22Rv1 (cell line): ENCODE measurements at regions not wholly inside any gene's neighbourhood (a gene's known extent, or its start where the extent isn't known, plus 50 kb on each side); places are given as distances from the start of the nearest gene placed in this dataset.
"Not testable (repeated sequence)": the region's sequence is repeated elsewhere in the genome, so short reads cannot be mapped to it uniquely, and the experiment has no call there.

Experiments
- H3K27ac ChIP-seq: fragments of 450-650 bp; 2 replicates; pipeline ENCODE4 v1.5.1; 2017
- ZFX ChIP-seq: fragments of 450-650 bp; IDR thresholded peaks from 2 replicates; pipeline ENCODE4 v1.6.1; 2017; ENCODE audit warnings: antibody characterized with exemption, borderline replicate concordance
- TF ChIP-seq, protein P1 (sequence below): fragments of 450-650 bp; IDR thresholded peaks from 2 replicates; pipeline ENCODE4 v1.5.1; 2017; ENCODE audit warnings: mild to moderate bottlenecking

DNA sequence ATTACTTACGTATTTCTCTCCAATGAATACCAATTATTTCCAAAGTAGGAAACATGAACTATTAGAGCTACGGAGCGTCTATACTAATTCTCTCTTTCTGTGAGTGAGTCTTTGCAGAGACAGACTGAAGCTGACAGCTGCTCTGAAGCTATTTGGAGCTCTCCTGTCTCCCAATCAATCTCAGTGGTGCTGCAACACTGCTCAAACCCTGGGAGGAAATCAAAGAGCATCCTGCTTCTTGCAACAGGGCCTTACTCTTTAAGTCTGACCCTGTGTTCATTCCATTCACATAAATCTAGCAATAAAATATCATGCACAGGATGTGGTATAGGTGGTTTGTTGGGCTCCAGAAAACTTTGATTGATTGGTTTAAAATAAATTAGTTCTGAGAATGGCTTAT lies 685.7 kb upstream of the IGFBP3 start:
- no peak for TF ChIP-seq ZFX
- TF ChIP-seq, protein P1, sequence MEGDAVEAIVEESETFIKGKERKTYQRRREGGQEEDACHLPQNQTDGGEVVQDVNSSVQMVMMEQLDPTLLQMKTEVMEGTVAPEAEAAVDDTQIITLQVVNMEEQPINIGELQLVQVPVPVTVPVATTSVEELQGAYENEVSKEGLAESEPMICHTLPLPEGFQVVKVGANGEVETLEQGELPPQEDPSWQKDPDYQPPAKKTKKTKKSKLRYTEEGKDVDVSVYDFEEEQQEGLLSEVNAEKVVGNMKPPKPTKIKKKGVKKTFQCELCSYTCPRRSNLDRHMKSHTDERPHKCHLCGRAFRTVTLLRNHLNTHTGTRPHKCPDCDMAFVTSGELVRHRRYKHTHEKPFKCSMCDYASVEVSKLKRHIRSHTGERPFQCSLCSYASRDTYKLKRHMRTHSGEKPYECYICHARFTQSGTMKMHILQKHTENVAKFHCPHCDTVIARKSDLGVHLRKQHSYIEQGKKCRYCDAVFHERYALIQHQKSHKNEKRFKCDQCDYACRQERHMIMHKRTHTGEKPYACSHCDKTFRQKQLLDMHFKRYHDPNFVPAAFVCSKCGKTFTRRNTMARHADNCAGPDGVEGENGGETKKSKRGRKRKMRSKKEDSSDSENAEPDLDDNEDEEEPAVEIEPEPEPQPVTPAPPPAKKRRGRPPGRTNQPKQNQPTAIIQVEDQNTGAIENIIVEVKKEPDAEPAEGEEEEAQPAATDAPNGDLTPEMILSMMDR = no peak

DNA sequence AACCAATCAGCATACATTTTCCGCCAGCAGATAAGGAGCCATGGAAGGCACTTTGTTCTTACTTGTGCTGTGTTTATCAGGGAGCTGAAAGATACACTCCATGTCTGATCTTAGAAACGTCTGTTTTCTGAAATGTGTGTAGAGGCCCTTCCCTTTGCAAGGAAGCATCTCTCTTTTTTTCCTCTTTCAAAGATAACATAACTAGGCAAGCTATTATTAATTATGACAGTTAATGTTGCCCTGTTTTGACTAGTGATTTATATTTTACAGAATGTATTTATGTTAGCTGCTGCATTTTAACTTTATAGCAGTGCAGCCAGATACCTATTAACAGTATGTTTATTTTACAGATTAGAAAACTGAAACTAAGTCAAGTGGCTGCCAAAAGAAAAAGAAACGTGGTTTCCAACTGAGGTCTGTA lies 683.2 kb upstream of the IGFBP3 start:
- no peak for TF ChIP-seq ZFX
- TF ChIP-seq, protein P1 = no peak
- H3K27ac ChIP-seq = peak overlapping the region; percentile 19

More for the DNA sequence above, 685.7 kb upstream of the IGFBP3 start:
- H3K27ac ChIP-seq = no peak overlapping the region

DNA sequence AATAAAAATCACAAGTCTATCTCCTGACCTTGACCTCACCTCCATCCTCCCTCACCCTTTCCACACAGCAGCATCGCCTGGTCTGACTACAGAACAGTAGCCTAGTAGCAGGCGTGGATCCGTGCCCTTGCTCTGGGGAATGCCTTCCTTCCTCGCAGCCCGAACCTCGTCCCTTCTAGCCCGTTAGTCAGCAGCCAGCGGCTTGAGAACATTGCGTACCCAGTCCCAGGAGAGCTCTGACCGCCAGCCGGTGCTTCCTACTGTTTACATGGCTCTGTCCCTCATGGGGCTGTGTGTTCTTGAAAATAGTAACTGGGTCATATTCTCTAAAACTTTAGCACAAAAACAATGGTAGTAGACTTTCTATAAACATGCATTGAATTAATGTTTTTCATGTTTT lies 682.7 kb upstream of the IGFBP3 start:
- TF ChIP-seq, protein P1 = no peak
- no peak for TF ChIP-seq ZFX
- peak overlapping the region; percentile 19 for H3K27ac ChIP-seq

DNA sequence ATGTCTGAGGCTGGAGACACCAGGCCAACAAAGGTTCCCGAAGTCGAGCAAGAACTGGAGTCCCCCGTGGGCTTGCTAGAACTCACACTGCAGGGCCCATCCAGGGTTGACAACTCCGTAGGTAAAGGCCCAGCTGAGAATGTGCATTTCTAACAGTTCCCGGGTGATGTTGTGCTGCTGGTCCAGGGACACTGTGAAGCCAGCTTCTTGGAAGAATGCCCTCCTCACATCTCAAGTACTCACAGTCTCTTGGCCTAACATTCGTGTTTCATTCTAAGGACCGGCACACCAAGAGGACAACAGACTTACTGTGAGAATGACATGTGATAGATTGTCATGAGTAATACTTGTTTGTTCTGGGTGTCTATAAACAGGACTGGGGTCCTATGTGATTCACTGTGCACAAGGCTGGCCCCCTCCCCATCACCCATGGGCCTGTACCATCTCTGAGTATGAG lies 682.3 kb upstream of the IGFBP3 start:
- H3K27ac ChIP-seq = no peak overlapping the region
- TF ChIP-seq ZFX = no peak
- TF ChIP-seq, protein P1 = no peak

DNA sequence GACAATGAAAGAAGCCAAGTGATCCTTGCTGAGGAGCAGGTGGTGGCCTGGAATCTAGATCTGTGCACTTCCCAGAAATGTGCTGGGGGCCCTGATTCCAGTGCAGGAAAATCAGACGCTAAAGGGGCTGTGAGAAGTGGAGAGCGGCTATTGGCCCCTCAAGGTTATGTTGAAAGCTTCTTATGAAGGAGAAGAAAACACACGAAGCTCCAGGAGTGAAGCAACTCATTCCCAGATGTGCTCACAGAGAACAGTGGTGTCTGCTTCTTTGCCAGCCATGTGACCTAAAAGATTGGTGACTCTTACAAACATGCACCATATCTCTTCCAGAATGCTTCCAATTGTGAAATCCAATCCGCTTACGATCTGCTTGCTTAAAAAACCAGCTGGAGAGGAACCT lies 679.3 kb upstream of the IGFBP3 start:
- H3K27ac ChIP-seq = no peak overlapping the region

DNA sequence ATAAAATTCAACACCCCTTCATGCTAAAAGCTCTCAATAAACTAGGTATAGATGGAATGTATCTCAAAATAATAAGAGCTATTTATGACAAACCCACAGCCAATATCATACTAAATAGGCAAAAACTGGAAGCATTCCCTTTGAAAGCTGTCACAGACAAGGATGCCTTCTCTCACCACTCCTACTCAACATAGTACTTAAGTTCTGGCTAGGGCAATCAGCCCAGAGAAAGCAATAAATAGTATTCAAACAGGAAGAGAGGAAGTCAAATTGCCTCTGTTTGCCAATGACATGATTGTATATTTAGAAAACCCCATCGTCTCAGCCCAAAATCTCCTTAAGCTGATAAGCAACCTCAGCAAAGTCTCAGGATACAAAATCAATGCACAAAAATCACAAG lies 673.8 kb upstream of the IGFBP3 start:
- H3K27ac ChIP-seq = not testable (repeated sequence)

More for the DNA sequence above, 679.3 kb upstream of the IGFBP3 start:
- TF ChIP-seq, protein P1 = no peak

DNA sequence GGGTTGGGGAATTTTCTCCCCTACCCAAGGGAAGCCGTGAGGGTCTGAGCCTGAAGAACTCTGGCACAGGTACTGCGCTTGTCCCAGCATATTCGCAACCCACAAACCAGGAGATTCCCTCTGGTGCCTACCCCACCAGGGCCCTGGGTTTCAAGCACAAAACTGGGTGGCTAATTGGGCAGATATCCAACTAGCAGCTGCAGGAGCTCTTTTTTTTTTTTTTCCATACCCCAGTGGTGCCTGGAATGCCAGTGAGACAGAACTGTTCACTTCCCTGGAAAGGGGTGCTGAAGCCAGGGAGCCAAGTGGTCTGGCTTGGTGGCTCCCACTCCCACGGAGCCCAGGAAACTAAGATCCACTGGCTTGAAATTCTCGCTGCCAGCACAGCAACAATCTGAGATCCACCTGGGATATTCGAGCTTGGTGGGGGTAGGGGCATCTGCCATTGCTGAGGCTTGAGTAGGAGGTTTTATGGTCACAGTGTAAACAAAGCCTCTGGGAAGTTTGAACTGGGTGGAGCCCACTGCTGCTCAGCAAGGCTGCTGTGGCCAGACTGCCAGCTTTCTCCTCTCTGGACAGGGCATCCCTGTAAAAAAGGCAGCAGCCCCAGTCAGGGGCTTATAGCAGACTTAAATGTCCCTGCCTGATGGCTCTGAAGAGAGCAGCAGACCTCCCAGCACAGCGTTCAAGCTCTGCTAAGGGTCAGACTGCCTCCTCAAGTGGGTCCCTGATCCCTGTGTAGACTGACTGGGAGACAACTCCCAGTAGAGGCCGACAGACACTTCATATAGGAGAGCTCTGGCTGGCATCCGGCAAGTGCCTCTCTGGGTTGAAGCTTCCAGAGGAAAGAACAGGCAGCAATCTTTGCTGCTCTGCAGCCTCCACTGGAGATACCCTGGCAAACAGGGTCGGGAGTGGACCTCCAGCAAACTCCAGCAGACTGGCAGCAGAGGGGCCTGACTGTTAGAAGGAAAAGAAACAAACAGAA lies 670.1 kb upstream of the IGFBP3 start:
- peak overlapping the region; percentile 34 for H3K27ac ChIP-seq
- TF ChIP-seq, protein P1 = peak; percentile 40
